GM12873 (cell line): ENCODE measurements at regions not wholly inside any gene's neighbourhood (a gene's known extent, or its start where the extent isn't known, plus 50 kb on each side); places are given as distances from the start of the nearest gene placed in this dataset.

Source experiments
- TF ChIP-seq, protein P1 (sequence below): IDR thresholded peaks from 2 replicates; pipeline ENCODE4 v1.5.1; 2012; ENCODE audit warnings: low read depth, mild to moderate bottlenecking, moderate library complexity, low read length, control low read depth; ENCODE audit not compliant: insufficient read depth; ENCODE audit errors: missing control alignments

DNA sequence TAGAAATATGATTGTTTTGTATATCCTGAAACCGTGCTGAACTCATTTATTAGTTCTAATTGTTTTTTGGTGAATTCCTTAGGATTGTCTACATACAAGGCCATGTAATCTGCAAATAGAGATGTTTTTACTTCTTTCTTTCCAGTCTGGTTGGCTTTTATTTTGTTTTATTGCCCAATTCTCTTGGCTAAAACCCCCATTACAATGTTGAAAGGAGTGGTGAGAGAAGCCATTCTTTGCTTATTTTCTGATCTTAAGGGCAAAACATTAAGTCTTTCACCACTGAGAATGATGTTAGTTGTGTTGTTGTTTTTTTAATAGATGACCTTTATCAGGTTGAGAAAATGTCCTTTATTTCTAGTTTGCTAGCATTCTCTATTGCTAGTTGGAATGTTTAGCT lies 157.3 kb downstream of the NTMT2 start:
- TF ChIP-seq, protein P1, sequence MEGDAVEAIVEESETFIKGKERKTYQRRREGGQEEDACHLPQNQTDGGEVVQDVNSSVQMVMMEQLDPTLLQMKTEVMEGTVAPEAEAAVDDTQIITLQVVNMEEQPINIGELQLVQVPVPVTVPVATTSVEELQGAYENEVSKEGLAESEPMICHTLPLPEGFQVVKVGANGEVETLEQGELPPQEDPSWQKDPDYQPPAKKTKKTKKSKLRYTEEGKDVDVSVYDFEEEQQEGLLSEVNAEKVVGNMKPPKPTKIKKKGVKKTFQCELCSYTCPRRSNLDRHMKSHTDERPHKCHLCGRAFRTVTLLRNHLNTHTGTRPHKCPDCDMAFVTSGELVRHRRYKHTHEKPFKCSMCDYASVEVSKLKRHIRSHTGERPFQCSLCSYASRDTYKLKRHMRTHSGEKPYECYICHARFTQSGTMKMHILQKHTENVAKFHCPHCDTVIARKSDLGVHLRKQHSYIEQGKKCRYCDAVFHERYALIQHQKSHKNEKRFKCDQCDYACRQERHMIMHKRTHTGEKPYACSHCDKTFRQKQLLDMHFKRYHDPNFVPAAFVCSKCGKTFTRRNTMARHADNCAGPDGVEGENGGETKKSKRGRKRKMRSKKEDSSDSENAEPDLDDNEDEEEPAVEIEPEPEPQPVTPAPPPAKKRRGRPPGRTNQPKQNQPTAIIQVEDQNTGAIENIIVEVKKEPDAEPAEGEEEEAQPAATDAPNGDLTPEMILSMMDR: no peak

DNA sequence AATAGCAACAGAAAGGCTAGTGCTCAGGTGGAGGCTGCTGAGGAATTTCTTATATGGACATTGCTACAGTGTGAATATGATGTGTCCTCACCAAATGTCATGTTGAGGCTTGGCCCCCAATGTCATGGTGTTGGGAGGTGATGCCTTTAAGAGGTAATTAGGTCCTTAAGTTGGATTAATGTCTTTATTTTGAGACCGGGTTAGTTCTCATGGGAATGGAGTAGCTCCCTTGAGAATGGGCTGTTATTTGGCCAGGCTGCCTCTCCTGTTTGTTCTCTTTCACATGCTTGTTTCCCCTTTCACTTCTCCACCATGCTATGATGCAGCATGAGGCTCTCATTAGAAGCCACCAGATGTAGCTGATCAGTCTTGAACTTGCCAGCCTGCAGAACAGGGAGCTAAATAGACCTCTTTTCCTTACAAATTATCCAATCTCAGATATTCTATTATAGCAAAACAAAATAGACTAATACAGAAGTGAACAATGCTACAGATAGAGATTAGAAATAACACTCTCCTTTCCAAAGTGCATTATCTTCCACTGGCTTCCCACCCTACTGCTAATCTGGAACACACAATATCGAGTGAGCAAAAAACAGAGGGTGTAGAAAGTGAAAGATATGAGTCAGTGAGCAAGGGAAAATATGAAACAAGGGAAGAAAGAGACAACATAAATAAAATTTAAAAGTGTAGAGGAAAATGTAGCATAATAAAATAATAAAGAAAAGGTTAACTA lies 160.2 kb downstream of the NTMT2 start:
- TF ChIP-seq, protein P1: no peak

DNA sequence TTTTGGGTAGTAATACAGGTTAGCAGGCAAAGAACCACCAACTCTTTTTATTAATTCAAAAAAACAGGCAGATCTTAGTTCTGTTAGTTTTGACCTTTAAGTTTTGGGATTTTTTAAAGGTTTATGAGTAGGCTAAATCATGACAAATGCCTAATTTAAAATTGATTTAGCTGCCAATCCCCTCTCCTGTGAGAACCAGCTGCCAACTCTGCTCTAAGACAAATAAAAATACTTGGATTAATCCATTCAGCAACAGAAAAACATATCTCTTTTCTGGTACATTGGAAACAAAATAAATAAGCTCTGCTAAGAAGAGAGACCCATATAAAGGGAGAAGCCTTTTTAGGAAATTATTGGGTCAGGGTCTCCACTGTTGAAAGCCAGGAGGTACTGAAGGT lies 160.8 kb downstream of the NTMT2 start:
- TF ChIP-seq, protein P1: no peak

DNA sequence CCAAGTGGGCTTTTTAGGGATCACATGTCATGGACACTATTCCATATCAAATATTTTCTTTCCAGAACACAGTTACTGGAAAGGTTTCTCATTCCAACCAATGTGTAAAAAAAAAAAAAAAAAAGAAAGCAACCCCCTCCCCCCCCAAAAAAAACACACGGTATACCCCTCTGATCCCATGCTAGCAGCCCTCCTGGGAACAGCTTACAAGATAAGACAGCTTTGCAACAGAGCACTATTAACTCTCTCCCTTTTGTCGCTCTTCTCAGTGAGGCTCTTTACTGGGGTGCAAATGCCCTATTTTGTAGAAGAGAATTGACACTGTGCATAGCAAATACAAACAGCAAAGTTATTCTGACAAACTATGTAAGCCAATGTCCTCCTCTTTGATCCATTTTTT lies 161.2 kb downstream of the NTMT2 start:
- TF ChIP-seq, protein P1: no peak

DNA sequence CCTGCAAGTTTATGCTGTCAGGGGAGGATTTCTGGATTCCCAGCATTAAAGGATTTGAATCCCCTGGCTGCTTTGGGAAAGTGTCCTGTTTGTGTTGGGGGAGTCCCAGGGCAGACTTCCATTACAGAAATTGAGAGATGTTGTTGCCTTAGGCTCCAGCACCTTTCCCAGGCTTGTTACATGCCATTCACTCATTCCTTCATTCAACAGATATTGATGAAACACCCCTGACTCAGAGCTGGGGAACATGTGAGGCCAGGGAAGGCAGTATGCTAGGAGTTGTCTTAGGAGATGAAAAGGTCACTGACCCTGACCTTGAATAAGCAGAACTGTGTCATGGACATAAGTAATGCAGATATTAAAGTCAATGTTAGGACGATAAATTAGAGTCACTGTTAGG lies 161.7 kb downstream of the NTMT2 start:
- TF ChIP-seq, protein P1: no peak

DNA sequence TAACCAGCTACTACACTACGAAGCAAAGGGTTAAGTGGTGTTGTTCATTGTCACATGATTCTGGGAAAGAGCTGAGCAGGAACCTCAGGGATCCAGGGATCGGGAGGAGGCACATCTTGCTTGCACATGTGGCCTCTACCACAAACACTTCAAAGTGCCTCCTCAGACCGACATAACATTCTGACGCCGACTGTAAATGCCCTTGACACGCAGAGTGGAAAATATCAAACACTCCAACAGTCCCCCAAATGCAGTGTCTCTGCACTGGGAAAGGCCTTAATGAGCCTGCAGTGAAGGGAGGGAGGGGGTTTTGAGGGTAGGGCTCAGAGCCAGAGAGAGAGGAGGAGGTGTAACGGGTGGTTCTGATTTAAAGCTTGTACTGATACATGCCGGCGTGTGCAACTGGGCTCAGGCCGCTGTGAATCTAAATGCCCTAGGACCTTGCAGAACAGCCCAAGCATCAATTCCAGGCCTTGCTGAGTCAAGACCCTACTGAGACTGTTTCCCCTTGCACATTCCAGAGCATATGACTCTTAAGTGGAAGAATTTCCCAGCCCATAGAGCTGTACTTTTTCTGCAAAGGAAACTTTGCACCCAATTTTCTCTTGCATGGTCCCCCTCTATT lies 163.7 kb downstream of the NTMT2 start:
- TF ChIP-seq, protein P1: no peak

DNA sequence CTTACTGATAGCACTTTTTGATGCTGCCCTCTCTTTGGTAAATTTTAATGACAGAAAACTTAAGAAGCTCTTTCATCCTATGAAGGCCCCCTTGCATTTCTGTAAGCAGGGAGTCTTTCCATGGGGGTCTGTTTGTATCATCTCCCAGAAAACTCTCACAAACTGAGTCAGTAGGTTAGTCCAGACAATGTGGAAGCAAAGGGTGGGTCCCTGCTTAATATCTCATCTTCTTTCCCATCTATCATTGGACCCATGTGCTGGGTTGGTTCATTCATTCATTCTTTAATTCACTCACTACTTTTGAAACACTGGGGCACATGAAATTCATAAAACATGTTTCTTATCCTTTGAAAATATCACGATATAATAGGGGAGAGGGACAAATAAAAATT lies 164.3 kb downstream of the NTMT2 start:
- TF ChIP-seq, protein P1: no peak
